ENCODE measurements at regions not wholly inside any gene's neighbourhood (a gene's known extent, or its start where the extent isn't known, plus 50 kb on each side); places are given as distances from the start of the nearest gene placed in this dataset.

GRCh38 chr6:99183066-99183465 lies 166.4 kb downstream of the FAXC start:
- TF ChIP-seq CTCF (IDR thresholded peaks at IDR 0.05) (no peak), EP300 (IDR thresholded peaks at IDR 0.05) (no peak), POLR2AphosphoS5 (IDR thresholded peaks at IDR 0.05) (no peak), POLR2A (IDR thresholded peaks at IDR 0.05) (no peak)
